Tibial nerve (tissue), 4 donors: ENCODE measurements at regions not wholly inside any gene's neighbourhood (a gene's known extent, or its start where the extent isn't known, plus 50 kb on each side); places are given as distances from the start of the nearest gene placed in this dataset.
"Not testable (repeated sequence)": the region's sequence is repeated elsewhere in the genome, so short reads cannot be mapped to it uniquely, and the experiment has no call there.

Source experiments
- DNase-seq, 2 donors: peaks; one replicate each; pipeline ENCODE4 v3.0.0-alpha.2; 2019; ENCODE audit warnings: low spot score in 2 of 2
- H3K27ac ChIP-seq, 4 donors: fragments of 200-600 bp; sonication (generic) in 3 of 4; one replicate each; pipeline ENCODE4 v1.5.1; 2017 to 2019; ENCODE audit warnings: mild to moderate bottlenecking in 1 of 4
- H3K27me3 ChIP-seq, 2 donors: fragments of 200-600 bp; sonication (generic) in 1 of 2; one replicate each; pipeline versions ENCODE4 v1.5.1 to v1.6.0; 2017 to 2019
- H3K36me3 ChIP-seq, 3 donors: fragments of 200-600 bp; sonication (generic); one replicate each; pipeline ENCODE4 v1.5.1; 2018 to 2019
- H3K4me1 ChIP-seq, 4 donors: fragments of 200-600 bp; sonication (generic) in 3 of 4; one replicate each; pipeline ENCODE4 v1.5.1; 2017 to 2019
- H3K4me3 ChIP-seq, 4 donors: fragments of 200-600 bp; sonication (generic) in 3 of 4; one replicate each; pipeline ENCODE4 v1.5.1; 2017 to 2019; ENCODE audit warnings: mild to moderate bottlenecking in 1 of 4, moderate library complexity in 1 of 4
- H3K9me3 ChIP-seq, 4 donors: fragments of 200-600 bp; sonication (generic) in 3 of 4; one replicate each; pipeline ENCODE4 v1.5.1; 2017 to 2019
- EP300 ChIP-seq, 2 donors: sonication (generic); formaldehyde crosslinking; IDR thresholded peaks; one replicate each; pipeline ENCODE4 v1.6.1; 2017; ENCODE audit warnings: antibody characterized with exemption in 2 of 2, mild to moderate bottlenecking in 1 of 2
- POLR2A ChIP-seq, 2 donors: fragments of 450-650 bp; IDR thresholded peaks; one replicate each; pipeline ENCODE4 v1.6.1; 2017; ENCODE audit warnings: antibody characterized with exemption in 2 of 2, mild to moderate bottlenecking in 2 of 2, moderate library complexity in 2 of 2
- WGBS, 2 donors: methylation state at CpG; one replicate each; pipeline ENCODE4 v1.1.5; 2018; 5-methylcytosine and 5-hydroxymethylcytosine counted together
- TF ChIP-seq, protein P1 (sequence below), 5 experiments: fragments of 200-600 bp in 3 of 5; fragments of 450-650 bp in 2 of 5; sonication (generic) in 3 of 5; IDR thresholded peaks; one replicate each; pipeline ENCODE4 v1.5.1; 2016 to 2019; ENCODE audit warnings: antibody characterized with exemption in 5 of 5, mild to moderate bottlenecking in 3 of 5, moderate library complexity in 2 of 5

- WGBS, 2 donors = 77 to 85% methylated on average over 2 of the region's 2 CpGs
- TF ChIP-seq POLR2A (IDR thresholded peaks at IDR 0.05) = no peak
- TF ChIP-seq EP300 (IDR thresholded peaks at IDR 0.05) = no peak
- TF ChIP-seq, protein P1, sequence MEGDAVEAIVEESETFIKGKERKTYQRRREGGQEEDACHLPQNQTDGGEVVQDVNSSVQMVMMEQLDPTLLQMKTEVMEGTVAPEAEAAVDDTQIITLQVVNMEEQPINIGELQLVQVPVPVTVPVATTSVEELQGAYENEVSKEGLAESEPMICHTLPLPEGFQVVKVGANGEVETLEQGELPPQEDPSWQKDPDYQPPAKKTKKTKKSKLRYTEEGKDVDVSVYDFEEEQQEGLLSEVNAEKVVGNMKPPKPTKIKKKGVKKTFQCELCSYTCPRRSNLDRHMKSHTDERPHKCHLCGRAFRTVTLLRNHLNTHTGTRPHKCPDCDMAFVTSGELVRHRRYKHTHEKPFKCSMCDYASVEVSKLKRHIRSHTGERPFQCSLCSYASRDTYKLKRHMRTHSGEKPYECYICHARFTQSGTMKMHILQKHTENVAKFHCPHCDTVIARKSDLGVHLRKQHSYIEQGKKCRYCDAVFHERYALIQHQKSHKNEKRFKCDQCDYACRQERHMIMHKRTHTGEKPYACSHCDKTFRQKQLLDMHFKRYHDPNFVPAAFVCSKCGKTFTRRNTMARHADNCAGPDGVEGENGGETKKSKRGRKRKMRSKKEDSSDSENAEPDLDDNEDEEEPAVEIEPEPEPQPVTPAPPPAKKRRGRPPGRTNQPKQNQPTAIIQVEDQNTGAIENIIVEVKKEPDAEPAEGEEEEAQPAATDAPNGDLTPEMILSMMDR (IDR thresholded peaks at IDR 0.05) = no peak
- no peak for DNase-seq
- Histone ChIP-seq H3K27ac (no peak overlapping the region), H3K4me1 (peaks cover 0 to 14% (median 0%) of the 10 kb centered on the region in 4 donors), H3K27me3 (no peaks in the 10 kb centered on the region), H3K36me3 (no peaks in the 10 kb centered on the region), H3K4me3 (no peak overlapping the region), H3K9me3 (peaks cover 0 to 12% (median 0%) of the 10 kb centered on the region in 4 donors)
Observed at GRCh38 chr1:99506631-99507030, 139.3 kb upstream of the PALMD start.

DNA sequence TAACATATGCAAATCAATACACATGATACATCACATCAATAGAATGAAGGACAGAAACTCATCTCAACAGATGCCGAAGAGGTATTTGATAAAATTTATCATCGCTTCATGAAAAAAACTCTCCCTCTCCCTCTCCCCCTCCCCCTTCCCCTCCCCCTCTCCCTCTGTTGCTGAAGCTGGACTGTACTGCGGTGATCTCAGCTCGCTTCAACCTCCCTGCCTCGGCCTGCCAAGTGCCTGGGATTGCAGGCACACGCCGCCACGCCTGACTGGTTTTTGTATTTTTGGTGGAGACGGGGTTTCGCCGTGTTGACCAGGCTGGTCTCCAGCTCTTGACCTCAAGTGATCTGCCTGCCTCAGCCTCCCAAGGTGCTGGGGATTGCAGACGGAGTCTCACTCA lies 138.5 kb upstream of the PALMD start:
- H3K27me3 ChIP-seq, H3K36me3 ChIP-seq, H3K4me3 ChIP-seq, DNase-seq, H3K27ac ChIP-seq: not testable (repeated sequence)
- H3K9me3 ChIP-seq = peaks cover 0 to 12% (median 0%) of the 10 kb centered on the region in 4 donors
- WGBS, 2 donors = 94 to 97% methylated on average over 12 of the region's 12 CpGs
- peaks cover 0 to 14% (median 0%) of the 10 kb centered on the region in 4 donors for H3K4me1 ChIP-seq

GRCh38 chr1:99507906-99508732 lies 137.8 kb upstream of the PALMD start:
- Histone ChIP-seq H3K27ac (no peak overlapping the region), H3K4me1 (peaks cover 0 to 7% (median 0%) of the 10 kb centered on the region in 4 donors), H3K9me3 (peaks cover 0 to 12% (median 0%) of the 10 kb centered on the region in 4 donors), H3K4me3 (no peak overlapping the region), H3K27me3 (no peaks in the 10 kb centered on the region), H3K36me3 (no peaks in the 10 kb centered on the region)
- no peak for TF ChIP-seq EP300 (IDR thresholded peaks at IDR 0.05)
- TF ChIP-seq, protein P1 (IDR thresholded peaks at IDR 0.05) = no peak
- TF ChIP-seq POLR2A (IDR thresholded peaks at IDR 0.05) = no peak
- no peak for DNase-seq
- 93 to 96% methylated on average over 23 to 28 of the region's 38 CpGs for WGBS, 2 donors

DNA sequence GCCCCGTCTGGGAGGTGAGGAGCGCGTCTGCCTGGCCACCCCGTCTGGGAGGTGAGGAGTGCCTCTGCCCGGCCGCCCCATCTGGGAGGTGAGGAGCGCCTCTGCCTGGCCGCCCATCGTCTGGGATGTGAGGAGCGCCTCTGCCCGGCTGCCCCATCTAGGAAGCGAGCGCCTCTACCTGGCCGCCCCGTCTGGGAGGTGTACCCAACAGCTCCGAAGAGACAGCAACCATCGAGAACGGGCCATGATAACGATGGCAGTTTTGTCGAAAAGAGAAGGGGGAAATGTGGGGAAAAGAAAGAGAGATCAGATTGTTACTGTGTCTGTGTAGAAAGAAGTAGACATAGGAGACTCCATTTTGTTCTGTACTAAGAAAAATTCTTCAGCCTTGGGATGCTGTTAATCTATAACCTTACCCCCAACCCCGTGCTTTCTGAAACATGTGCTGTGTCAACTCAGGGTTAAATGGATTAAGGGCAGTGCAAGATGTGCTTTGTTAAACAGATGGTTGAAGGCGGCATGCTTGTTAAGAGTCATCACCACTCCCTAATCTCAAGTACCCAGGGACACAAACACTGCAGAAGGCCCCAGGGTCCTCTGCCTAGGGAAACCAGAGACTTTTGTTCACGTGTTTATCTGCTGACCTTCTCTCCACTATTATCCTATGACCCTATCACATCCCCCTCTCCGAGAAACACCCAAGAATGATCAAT lies 137.0 kb upstream of the PALMD start:
- WGBS, 2 donors = 87 to 89% methylated on average over 16 to 24 of the region's 24 CpGs
- not testable (repeated sequence) for H3K27me3 ChIP-seq, H3K4me3 ChIP-seq, H3K27ac ChIP-seq, H3K4me1 ChIP-seq, DNase-seq, H3K36me3 ChIP-seq
- H3K9me3 ChIP-seq = peaks cover 0 to 12% (median 0%) of the 10 kb centered on the region in 4 donors

- H3K27me3 ChIP-seq, H3K4me3 ChIP-seq, DNase-seq, H3K4me1 ChIP-seq, H3K36me3 ChIP-seq, H3K9me3 ChIP-seq, H3K27ac ChIP-seq: not testable (repeated sequence)
- WGBS, 2 donors = 80 to 82% methylated on average over 8 of the region's 8 CpGs
Observed at GRCh38 chr1:99514823-99515552, 130.9 kb upstream of the PALMD start.

GRCh38 chr1:99516141-99516540 lies 129.8 kb upstream of the PALMD start:
- 78 to 82% methylated on average over 1 of the region's 1 CpG for WGBS, 2 donors
- TF ChIP-seq EP300 (IDR thresholded peaks at IDR 0.05) (no peak), POLR2A (IDR thresholded peaks at IDR 0.05) (no peak)
- TF ChIP-seq, protein P1 (IDR thresholded peaks at IDR 0.05) = no peak
- Histone ChIP-seq H3K36me3 (no peaks in the 10 kb centered on the region), H3K4me3 (no peak overlapping the region), H3K27me3 (no peaks in the 10 kb centered on the region), H3K27ac (no peak overlapping the region), H3K4me1 (no peaks in the 10 kb centered on the region), H3K9me3 (no peaks in the 10 kb centered on the region)
- DNase-seq = no peak
